PC-3 (cell line): ENCODE measurements at regions not wholly inside any gene's neighbourhood (a gene's known extent, or its start where the extent isn't known, plus 50 kb on each side); places are given as distances from the start of the nearest gene placed in this dataset.

ENCODE experiments used
- CTCF ChIP-seq: fragments of 300-600 bp; sonication (generic); conservative IDR thresholded peaks from 2 replicates; pipeline ENCODE4 v1.5.1; 2017; ENCODE audit warnings: antibody characterized with exemption, low read depth, mild to moderate bottlenecking, low read length
- EZH2 ChIP-seq: fragments of 300-600 bp; sonication (generic); IDR thresholded peaks from one replicate; pipeline ENCODE4 v1.6.1; 2017; ENCODE audit warnings: antibody characterized with exemption, mild to moderate bottlenecking, low read length; ENCODE audit not compliant: unreplicated experiment
- EZH2phosphoT487 ChIP-seq: fragments of 300-600 bp; sonication (generic); IDR thresholded peaks from 2 replicates; pipeline ENCODE4 v1.6.1; 2018; ENCODE audit warnings: mild to moderate bottlenecking, antibody characterized with exemption, low read length, borderline replicate concordance

- TF ChIP-seq CTCF (no peak), EZH2 (no peak), EZH2phosphoT487 (no peak)
These were observed 667.7 kb upstream of the SLIT2 start for GRCh38 chr4:19583827-19584569.
